SU-DHL-6 (cell line): ENCODE measurements at regions not wholly inside any gene's neighbourhood (a gene's known extent, or its start where the extent isn't known, plus 50 kb on each side); places are given as distances from the start of the nearest gene placed in this dataset.

Experiments used
- H2AFZ ChIP-seq: fragments of 200-600 bp; sonication (generic); 2 replicates; pipeline ENCODE4 v1.6.1; 2014; ENCODE audit warnings: low read depth, mild to moderate bottlenecking, moderate library complexity, mixed read lengths, antibody characterized with exemption, low read length; ENCODE audit not compliant: severe bottlenecking
- H3F3A ChIP-seq: fragments of 200-600 bp; shearing (Covaris generic); 2 replicates; pipeline ENCODE4 v1.6.0; 2016; ENCODE audit warnings: antibody characterized with exemption, mild to moderate bottlenecking; ENCODE audit not compliant: insufficient read depth
- H3K27ac ChIP-seq: fragments of 200-600 bp; sonication (generic); 2 replicates; pipeline ENCODE4 v1.5.1; 2016; ENCODE audit warnings: low read depth, mild to moderate bottlenecking, low read length, moderate library complexity, mixed read lengths
- H3K27me3 ChIP-seq: fragments of 200-600 bp; sonication (generic), shearing (Covaris generic); 2 replicates; pipeline ENCODE4 v1.6.0; 2014; ENCODE audit warnings: mild to moderate bottlenecking, low read length
- H3K36me3 ChIP-seq: fragments of 200-600 bp; sonication (generic); 2 replicates; pipeline ENCODE4 v1.6.1; 2014; ENCODE audit warnings: mild to moderate bottlenecking, low read length, mixed read lengths
- H3K4me2 ChIP-seq: fragments of 300-600, 200-600 bp; shearing (Covaris generic), sonication (generic); 2 replicates; pipeline ENCODE4 v1.6.0; 2014; ENCODE audit warnings: low read length, low read depth, mild to moderate bottlenecking; ENCODE audit not compliant: poor library complexity, severe bottlenecking
- H3K4me3 ChIP-seq: fragments of 200-600 bp; sonication (generic); 2 replicates; pipeline ENCODE4 v1.5.1; 2014; ENCODE audit warnings: antibody characterized with exemption, low read length, mild to moderate bottlenecking, mixed read lengths; ENCODE audit not compliant: insufficient read depth, poor library complexity, severe bottlenecking
- H3K79me2 ChIP-seq: fragments of 200-600 bp; sonication (generic); 2 replicates; pipeline ENCODE4 v1.6.1; 2014; ENCODE audit warnings: mild to moderate bottlenecking, low read length, moderate library complexity; ENCODE audit not compliant: insufficient read depth
- H3K9ac ChIP-seq: fragments of 200-600 bp; sonication (generic); 2 replicates; pipeline ENCODE4 v1.7.0; 2014; ENCODE audit warnings: mild to moderate bottlenecking, low read length
- H3K9me2 ChIP-seq: fragments of 200-600 bp; sonication (generic); replicated peaks from 2 replicates; pipeline ENCODE4 v1.6.1; 2014; ENCODE audit warnings: low read length; ENCODE audit not compliant: insufficient read depth
- H3K9me3 ChIP-seq: fragments of 200-600 bp; sonication (generic); 2 replicates; pipeline ENCODE4 v1.6.1; 2014; ENCODE audit warnings: low read length, mixed read lengths; ENCODE audit not compliant: insufficient read depth
- H4K20me1 ChIP-seq: fragments of 200-600 bp; sonication (generic); 2 replicates; pipeline ENCODE4 v1.6.1; 2014; ENCODE audit warnings: low read depth, mild to moderate bottlenecking, antibody characterized with exemption, low read length, moderate library complexity, mixed read lengths
- CTCF ChIP-seq: fragments of 200-600 bp; sonication (generic); IDR thresholded peaks from one replicate; pipeline ENCODE4 v1.5.1; 2017; ENCODE audit warnings: antibody characterized with exemption, mild to moderate bottlenecking, low read length, moderate library complexity; ENCODE audit not compliant: insufficient read depth, poor library complexity, severe bottlenecking
- EZH2phosphoT487 ChIP-seq: fragments of 200-600 bp; sonication (generic), shearing (Covaris generic); conservative IDR thresholded peaks from 2 replicates; pipeline ENCODE4 v1.6.1; 2018; ENCODE audit warnings: mild to moderate bottlenecking, antibody characterized with exemption, low read length, moderate library complexity, mixed read lengths

- Histone ChIP-seq H3K27ac (no peak overlapping the region), H3K9me3 (no peaks in the 10 kb centered on the region), H3K4me2 (no peak overlapping the region), H2AFZ (no peak overlapping the region), H3F3A (no peaks in the 10 kb centered on the region), H3K9me2 (no peaks in the 10 kb centered on the region), H3K9ac (no peak overlapping the region), H4K20me1 (no peaks in the 10 kb centered on the region), H3K36me3 (no peaks in the 10 kb centered on the region), H3K79me2 (no peaks in the 10 kb centered on the region), H3K4me3 (no peak overlapping the region), H3K27me3 (no peaks in the 10 kb centered on the region)
- TF ChIP-seq CTCF (no peak), EZH2phosphoT487 (no peak)
Observed at GRCh38 chr12:29004066-29004935, 144.8 kb upstream of the FAR2 start.

- no peak overlapping the region for H3K27ac ChIP-seq
- no peaks in the 10 kb centered on the region for H3K9me3 ChIP-seq
- H3K9me2 ChIP-seq, result no peaks in the 10 kb centered on the region
- H3K9ac ChIP-seq, result no peak overlapping the region
- no peaks in the 10 kb centered on the region for H3K36me3 ChIP-seq
- no peaks in the 10 kb centered on the region for H3F3A ChIP-seq
- no peak overlapping the region for H2AFZ ChIP-seq
- no peak for TF ChIP-seq EZH2phosphoT487
- TF ChIP-seq CTCF, result no peak
- H3K4me3 ChIP-seq, result no peak overlapping the region
- H3K79me2 ChIP-seq, result no peaks in the 10 kb centered on the region
- H3K4me2 ChIP-seq, result no peak overlapping the region
- H4K20me1 ChIP-seq, result no peaks in the 10 kb centered on the region
- no peaks in the 10 kb centered on the region for H3K27me3 ChIP-seq
Observed at GRCh38 chr12:29004936-29005304, 144.2 kb upstream of the FAR2 start.

- no peak for TF ChIP-seq EZH2phosphoT487
- no peak for TF ChIP-seq CTCF
- H3K9me3 ChIP-seq, result no peaks in the 10 kb centered on the region
Observed at GRCh38 chr12:29008786-29009185, 140.3 kb upstream of the FAR2 start.

More at GRCh38 chr12:29008786-29009185, 140.3 kb upstream of the FAR2 start:
- H3K9me2 ChIP-seq, result no peaks in the 10 kb centered on the region
- no peak overlapping the region for H3K4me3 ChIP-seq
- H3K27me3 ChIP-seq, result no peaks in the 10 kb centered on the region
- H3K9ac ChIP-seq, result no peak overlapping the region
- no peaks in the 10 kb centered on the region for H3K79me2 ChIP-seq
- no peaks in the 10 kb centered on the region for H3F3A ChIP-seq
- no peak overlapping the region for H3K4me2 ChIP-seq
- no peaks in the 10 kb centered on the region for H3K36me3 ChIP-seq
- H2AFZ ChIP-seq, result no peak overlapping the region
- H4K20me1 ChIP-seq, result no peaks in the 10 kb centered on the region
- H3K27ac ChIP-seq, result no peak overlapping the region
